CD4-positive, alpha-beta T cell treated with Interleukin-17A for 1 hour (primary cell): ENCODE measurements at regions not wholly inside any gene's neighbourhood (a gene's known extent, or its start where the extent isn't known, plus 50 kb on each side); places are given as distances from the start of the nearest gene placed in this dataset.

Source experiments
- DNase-seq: peaks from one replicate; pipeline ENCODE4 v3.0.0-alpha.2; 2020

DNA sequence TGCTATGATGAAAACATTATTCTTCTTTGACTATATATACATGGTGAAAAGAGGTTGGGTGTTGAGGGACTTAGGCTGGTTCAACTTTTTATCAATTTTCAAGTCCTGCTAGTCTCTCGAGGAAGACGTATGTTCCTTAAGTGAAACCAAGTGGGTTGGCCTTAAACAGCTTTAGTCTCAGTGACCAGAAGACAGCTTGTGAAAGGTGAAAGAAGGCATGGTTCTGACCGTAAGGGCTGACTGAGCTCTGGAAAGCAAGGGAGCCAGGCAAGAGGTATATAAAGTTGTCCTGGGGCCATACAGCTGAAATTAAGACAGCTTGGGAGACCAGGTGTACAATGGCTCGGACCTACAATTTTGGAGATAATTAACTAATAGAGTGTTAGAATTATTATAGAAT is 128.9 kb upstream of the TP63 start:
- no peak for DNase-seq

DNA sequence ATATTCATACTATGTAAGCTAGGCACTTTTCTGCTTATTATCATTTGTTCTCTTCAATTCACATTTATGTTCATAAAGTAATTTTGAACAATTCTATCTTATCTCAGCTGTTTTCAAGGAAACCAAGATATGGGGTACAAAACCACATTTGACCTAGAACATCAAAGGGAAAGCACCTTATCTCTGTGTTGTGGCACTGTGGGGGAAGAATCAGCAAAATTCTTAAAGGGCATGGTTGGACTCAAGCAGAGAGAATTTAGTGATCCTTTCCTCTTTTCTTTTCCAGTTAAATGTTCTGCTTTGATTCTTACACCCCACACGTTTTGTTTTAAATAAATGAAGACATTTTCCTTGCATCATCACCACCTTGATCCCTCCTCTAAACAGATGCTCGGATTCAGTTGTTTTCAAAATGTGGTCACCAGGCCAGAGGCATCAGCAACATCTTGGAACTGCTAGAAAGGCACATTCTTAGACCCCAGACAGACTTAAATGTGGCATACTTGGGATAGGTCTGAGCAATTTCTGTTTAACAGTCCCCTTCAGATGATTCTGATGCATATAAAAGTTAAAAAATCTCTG is 128.4 kb upstream of the TP63 start:
- peak; percentile 3 for DNase-seq

DNA sequence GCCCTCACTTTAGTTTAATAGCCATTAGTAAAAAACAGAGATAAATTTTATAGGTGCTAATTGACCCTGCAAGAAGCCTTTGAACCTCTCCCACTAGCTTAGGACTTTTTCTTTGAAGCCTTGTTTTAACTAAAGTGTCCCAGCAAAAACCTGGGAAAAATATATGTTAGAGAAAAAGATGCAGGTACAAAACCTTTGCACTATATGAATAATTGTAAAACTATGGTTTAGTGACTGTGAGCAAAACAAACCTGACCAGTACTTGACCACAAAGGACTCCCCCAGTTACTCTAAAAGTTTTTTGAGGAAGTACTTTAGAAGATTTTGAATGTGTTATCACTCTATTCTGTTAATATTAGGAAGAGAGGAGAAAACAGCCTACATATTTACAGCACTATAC is 123.3 kb upstream of the TP63 start:
- DNase-seq = no peak

DNA sequence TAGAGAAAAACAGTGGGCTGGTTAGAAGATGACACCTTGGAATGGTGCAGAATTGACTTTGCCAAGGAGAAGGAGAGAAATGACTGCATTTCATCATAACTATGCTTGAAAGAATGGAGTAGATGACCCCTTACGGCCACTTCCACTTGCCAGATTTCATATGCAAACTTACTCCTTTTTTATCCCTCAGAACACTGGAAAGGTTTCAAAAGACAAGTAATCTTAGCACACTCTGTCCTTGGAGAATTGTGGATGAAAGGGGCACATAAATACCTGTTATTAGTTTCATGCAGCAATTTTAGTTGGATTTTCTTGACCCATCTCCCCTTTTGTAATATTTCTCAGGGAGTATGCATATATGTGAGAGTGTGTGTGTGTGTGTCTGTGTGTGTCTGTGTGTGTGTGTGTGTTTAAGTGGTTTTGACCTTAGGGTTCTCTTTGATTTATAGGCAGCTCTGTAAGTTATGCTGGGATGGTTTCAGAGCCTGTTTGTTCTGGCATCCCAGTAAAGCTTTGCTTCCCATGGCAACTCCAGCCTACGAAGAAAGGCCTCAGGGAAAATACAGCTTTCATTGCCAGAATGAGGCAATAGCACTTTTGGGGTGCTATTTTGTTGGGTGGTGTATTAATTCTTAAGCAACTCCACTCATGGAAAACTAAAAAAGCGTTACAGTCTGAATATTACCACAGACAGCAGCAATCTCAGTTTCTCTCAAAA is 122.2 kb upstream of the TP63 start:
- no peak for DNase-seq

DNA sequence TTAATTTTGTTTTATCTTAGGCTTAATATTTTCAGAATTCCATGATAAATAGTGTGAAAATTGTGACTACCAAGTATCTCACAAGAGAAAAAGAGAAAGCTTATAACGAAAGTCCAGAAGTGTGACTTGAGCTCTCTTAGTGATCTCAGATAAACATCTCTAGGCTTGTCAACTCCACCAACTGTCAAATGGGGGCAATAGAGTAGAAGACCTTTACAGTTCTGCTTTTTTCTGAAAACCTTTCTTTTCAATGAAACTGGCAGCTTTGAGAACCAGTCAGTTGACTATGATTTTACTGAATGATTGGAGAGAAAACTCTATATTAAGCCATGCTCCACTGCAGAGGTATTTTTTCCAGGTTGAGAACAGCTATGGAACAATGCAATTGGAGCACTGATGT is 119.2 kb upstream of the TP63 start:
- DNase-seq = no peak

DNA sequence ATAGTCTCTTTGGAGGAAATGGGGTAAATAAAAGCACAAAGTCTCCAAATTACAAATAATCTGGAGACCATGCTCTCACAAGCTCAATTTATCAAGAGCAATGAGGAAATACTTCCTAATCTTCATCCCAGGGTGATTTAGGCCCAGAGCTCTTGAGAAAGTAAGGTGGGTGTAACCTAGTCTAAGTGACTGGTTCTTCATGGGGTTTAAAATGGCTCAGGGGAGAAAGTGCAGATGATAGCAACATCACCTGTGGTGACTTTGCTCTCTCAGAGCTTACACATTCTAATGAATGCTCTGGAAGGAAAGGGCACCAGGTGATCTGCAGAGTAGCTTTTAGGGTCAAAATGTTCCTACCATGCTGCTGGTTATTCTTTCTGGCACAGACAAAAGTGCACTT is 118.4 kb upstream of the TP63 start:
- no peak for DNase-seq

DNA sequence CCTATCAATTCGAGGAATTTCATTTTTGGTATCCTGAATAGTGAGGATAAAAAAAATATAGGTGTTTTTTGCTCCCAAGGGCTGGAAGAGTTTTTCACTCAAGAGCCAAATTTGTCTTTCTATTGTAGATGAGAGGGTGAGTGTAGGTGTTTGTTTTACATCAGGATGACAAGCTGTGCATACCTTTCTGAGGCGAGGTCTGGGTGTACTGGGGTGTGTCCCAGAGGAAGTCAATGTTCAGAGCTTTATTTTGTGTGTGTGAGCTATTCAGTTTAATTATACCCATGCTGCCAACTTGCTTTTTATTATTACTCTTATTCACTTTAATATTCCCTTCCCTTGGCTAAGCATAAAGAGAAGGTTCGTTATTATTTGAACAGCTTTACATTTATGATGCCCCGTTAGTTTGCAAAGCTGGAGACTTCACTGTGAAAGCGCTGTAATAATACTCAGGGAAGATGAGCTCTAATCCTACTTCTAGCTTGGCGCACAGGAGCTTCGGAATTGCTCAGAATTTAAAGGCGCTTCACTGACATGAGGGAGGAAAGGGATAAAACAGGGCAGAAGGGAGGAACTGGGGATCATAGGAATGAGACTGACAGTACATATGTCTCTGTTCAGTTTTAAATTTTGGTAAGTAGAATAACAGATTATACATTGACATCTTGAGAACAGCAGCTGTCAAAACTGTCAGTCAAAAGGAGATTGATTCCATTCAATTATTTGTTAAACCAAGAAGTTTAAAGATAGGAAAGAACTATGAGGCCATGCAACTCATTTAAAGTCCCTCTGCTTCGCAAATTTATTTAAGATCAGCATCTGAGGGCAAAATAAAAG is 117.7 kb upstream of the TP63 start:
- DNase-seq = no peak

DNA sequence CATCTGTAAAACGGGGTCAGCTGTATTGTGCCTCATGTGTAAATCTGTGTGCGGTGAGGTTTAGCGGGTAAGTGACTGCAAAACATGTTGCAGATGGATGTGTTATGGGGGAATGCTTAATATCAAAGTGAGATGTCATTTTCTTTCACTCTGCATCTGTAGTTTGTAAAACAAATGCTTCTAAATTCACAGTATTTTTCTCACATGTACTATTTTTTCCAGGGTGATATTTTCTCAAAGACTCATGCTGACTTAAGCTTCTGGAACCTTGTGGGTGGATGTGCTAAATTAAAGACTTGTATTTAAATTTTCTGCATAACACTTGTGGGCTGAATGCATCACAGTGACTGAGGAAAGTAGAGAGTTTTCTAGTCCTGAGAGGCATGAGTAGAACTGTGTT is 115.2 kb upstream of the TP63 start:
- no peak for DNase-seq

DNA sequence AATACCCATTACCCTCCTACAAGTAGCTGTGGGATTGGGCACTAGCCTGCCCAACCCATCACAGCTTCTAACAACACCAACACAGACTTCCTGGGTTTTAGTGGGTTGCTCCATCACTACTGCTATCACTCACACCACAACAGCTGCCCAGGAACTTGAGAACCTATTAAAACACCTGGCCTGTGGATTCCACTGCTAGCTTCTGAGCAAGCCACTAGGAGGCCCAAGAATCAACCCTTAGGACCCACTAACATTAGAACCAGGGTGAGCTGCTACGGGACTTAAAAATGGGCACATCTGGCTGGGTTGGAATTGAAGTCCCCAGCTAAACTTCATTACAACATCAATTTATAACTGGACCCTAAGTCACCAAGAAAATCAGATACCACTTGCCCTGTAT is 113.2 kb upstream of the TP63 start:
- DNase-seq = no peak

DNA sequence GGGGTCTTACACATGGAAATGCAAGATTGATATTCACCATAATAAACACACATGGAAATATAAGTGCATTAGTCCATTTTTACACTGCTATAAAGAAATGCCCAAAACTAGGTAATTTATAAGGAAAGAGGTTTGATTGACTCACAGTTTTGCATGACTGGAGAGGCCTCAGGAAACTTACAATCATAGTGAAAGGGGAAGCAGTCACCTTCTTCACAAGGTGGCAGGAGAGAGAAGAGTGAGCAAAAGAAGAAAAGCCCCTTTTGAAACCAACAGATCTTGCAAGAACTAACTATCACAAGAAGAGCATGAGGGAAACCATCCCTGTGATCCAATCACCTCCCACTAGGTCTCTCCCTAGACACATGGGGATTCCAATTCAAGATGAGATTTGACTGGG is 111.7 kb upstream of the TP63 start:
- DNase-seq = no peak

DNA sequence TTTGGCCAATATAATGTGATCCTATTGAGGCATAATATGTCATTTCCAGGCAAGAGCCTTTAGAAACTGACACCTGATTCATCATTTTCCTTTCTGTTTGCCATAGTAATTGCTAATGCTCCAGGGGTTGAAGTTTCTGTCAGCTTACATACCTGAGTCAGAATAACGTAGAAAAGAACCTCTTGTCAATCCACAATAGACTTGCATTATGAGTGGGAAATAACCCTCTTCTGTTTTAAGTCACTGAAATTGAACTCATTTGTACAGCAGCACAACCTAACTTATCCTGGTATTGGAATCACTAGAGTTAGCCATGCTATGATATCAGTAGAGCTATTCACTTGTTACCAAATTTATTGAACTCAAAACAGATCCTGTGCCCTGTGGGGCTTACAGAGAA is 101.7 kb upstream of the TP63 start:
- DNase-seq = no peak

DNA sequence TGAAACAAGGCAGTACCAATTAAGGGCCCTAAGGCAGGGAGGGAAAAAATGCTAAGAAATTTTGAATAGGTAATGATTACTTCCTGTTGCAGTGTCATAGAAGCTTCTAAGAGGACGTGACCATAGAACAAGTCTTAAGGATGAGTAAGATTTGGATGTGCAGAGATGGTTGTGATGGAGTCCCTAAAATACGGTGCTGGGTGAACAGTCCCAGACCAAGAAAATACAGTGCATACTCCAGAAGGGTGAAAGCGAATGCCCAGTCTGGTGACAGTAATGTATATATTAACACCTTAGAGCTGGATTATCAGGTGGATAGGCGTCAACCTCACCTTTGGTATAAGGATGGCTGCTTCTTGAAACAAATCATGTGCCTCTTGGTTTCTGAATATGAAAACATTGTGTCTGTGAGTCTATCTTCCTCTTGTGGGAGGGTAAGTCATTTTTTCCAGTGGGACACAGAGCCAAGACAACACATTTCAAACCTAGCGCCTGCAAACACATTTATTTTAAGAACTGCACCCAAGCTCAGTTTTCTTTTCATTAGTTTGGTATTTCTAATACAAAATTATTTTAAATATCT is 101.2 kb upstream of the TP63 start:
- DNase-seq = no peak

DNA sequence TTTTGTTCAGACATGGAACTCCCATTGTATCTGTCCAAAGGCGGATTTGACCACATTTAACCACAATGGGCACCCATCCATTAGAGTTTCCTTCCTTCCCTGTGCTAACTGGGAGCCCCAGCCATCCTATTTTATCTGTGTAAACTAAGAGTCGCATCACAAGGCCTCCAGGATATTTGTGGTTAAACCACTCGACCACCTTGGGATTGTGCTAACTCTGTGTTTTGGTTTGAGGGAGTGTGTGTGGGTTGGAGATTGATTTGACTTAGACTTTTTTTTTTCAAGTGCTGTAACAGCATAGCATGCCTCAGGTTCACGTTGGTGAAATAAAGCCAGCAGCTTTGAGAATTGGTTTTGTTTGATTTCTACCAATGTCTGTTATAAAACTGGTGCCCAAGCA is 100.4 kb upstream of the TP63 start:
- no peak for DNase-seq

DNA sequence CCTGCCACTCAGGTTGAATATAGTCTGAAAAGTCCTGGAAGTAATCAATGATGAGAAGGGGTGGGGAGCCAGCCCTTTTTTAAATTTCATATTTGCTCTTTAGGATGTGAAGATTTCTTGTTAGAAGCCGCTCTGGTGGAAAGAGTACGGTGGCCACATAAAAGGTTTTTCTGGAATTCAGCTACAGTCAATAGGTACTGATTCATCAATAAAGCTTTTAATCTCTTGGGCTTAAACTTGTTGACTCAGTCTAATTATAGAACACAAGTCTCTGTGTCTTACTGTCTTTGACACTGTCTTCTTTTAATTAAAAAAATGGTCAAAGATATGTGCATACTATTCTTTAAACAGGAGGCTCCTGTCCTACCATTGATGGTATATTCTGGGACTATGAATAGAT is 99.9 kb upstream of the TP63 start:
- DNase-seq = no peak

DNA sequence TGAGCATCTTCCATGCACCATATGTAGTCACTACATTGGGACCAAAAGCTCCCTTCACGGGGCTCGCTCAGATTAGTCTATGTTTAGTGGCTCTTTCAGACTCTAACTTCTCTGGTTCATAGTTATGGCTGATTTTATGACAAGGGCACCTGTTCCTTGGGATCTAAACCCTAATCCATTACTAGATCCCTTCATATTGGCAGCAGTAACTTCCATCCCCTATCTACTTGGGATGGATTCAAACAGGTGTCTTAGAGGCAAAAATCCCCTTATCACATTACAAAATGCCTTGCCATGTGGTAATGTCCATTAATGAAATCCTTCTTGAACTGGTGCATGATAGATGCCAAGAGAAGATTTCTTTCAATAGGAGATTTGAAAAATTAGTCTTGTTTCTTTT is 96.7 kb upstream of the TP63 start:
- DNase-seq = no peak

DNA sequence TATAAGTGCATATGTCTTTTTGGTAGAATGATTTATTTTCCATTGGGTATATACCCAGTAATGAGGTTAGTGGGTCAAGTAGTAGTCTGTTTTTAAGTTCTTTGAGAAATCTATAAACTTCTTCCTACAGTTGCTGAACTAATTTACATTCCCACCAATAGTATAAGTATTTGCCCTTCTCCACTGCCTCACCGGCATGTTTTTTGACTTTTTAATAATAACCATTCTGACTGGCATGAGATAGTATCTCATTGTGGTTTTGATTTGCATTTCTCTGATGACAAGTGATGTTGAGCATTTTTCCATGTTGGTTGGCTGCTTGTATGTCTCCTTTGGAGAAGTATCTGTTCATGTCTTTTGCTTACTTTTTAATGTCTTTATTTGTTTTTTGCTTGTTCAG is 94.1 kb upstream of the TP63 start:
- no peak for DNase-seq

DNA sequence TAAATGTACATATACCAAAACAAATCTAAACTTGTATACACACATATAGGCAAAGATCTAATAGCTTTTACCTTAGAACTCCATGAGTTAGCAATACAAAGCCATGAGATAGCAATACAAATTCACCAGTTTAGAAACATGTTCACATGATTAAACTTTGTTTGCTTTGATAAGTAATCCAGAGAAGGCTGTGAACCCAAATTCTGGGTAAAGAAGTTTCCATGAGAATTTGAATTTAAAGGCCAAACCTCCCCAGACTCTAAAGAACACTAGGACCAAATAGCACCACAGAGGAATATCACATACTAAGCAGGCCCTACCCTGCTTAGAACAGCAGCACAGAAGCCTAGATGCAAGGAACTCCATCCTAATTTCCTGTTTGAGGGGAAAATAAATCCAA is 83.7 kb upstream of the TP63 start:
- DNase-seq = no peak

DNA sequence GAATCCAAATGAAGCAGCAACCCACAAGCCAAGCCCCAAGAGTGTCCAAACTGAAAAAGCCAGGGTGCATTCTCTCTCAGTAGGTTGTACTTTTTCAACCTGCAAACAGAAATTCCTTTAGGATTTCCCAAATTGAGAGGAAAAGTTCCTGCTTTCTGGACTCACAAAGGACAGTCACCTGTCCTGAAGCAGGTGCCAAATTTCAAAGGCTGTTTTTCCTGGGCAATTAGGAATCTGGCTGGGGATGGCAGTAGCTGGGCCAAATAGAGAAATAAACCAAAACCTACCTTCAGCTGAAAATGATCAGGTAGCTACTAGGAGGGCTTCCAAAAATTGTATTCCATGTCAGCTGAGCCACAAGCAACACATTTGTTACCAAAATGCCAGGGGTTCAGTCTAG is 83.1 kb upstream of the TP63 start:
- DNase-seq = no peak

DNA sequence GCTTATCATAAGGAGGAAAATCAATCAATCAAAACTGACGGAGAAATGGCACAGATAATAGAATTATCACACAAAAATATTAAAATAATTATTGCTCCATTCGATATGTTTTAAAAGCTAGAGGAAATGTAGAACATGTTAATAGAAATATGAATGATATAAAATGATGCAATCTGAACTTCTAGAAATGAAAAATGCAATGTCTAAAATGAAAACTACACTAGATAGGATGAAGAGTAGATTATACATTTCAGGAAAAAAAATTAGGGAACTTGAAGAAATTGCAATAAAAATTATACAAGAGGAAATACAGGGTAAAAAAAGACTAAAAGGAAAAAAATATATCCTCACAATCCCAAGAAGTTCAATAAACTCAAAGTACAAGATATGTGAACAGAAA is 80.2 kb upstream of the TP63 start:
- DNase-seq = no peak

DNA sequence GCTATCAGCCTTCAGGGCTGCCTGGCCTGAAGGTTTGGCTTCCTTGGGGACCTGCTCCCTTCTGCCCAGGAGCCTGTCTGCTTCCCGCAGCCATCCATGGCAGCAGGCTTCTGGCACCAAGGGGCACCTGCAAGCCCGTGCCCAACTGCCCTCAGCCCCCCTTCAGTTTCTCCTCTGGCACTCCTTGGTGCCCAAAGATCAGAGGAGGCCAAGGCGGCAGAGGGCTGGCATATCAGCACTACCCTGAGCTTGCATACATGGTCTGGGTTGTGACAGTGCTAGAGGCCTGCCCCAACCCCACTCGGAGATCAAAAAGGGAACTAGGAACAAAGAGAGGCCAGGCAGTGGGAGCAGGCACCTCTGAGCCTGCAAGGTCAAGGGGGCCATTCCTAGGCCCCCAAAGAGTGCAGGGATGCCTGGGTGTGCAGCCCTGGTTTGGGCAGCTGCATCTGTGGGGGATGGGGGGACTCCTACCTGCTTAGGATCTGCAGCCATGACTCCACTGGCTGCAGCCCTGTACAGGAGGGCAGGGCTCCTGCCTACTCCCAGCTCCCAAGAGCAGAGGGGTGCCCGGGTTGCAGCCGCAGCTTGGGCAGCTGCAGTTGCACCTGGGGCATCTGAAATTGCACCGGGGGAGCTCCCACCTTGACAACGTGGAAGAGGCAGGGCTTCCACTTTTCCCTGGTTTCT is 76.2 kb upstream of the TP63 start:
- DNase-seq = no peak

DNA sequence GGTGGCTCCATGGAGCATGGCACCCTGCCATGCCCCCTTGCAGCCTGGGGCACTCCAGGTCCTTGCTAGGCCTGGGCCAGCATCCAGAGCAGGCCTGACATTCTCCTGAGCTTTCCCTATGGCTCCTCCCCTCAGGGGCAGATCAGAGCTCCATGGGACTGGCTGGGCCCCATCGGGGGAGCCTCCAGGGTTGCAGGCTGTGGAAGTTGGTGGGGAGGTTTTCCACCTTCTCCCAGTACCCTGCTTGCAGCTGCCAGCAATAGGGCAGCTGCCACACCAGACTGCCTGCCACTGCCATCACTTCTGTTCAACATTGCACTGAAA is 75.7 kb upstream of the TP63 start:
- no peak for DNase-seq

DNA sequence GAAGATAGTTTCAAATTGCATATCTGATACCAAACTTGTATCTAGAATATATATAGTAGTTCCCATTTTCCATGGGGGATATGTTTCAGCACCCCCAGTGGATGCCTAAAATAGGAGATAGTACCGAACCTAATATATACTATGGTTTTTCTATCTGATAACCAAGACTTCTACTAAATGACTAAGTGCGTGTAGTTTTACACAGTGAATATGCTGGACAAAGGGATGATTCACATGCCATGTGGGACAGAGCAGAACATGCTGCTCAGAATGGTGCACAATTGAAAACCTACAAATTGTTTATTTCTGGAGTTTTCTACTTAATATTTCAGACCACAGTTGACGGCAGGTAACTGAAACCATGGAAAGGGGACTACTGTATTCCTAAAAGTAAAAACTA is 73.4 kb upstream of the TP63 start:
- no peak for DNase-seq

DNA sequence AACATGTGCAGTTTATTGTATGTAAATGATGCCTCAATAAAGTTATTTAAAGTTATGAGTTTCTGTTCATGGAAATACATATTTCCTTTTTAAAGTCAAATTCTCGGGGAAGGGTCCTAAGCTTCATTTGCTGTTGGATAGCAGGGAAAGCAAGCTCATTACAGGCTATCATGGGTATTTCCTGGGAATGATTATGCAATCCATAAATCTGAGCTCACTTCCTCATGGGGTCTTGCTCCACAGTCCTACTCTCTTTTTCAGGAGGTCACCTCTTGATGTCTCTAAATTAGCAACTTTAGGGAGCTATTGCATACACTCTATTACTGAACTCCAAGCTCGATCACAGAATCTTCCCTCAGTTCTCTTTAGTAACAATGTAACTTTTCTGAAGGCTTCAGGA is 69.9 kb upstream of the TP63 start:
- no peak for DNase-seq
